ENCODE measurements at regions not wholly inside any gene's neighbourhood (a gene's known extent, or its start where the extent isn't known, plus 50 kb on each side); places are given as distances from the start of the nearest gene placed in this dataset.

- Histone ChIP-seq H3K9me3 (no peaks in the 10 kb centered on the region), H3K36me3 (no peaks in the 10 kb centered on the region), H3K27ac (no peak overlapping the region), H3K4me3 (no peak overlapping the region), H3K27me3 (no peaks in the 10 kb centered on the region), H3K4me1 (no peaks in the 10 kb centered on the region)
- intact Hi-C loops (cut with DNase I), result no loop called here
- TF ChIP-seq POLR2A (IDR thresholded peaks at IDR 0.05), result no peak
- TF ChIP-seq POLR2AphosphoS5 (IDR thresholded peaks at IDR 0.05; ENCODE audit: insufficient read depth in 1 of 2, low read depth in 1 of 2), result no peak
- TF ChIP-seq, protein P1, sequence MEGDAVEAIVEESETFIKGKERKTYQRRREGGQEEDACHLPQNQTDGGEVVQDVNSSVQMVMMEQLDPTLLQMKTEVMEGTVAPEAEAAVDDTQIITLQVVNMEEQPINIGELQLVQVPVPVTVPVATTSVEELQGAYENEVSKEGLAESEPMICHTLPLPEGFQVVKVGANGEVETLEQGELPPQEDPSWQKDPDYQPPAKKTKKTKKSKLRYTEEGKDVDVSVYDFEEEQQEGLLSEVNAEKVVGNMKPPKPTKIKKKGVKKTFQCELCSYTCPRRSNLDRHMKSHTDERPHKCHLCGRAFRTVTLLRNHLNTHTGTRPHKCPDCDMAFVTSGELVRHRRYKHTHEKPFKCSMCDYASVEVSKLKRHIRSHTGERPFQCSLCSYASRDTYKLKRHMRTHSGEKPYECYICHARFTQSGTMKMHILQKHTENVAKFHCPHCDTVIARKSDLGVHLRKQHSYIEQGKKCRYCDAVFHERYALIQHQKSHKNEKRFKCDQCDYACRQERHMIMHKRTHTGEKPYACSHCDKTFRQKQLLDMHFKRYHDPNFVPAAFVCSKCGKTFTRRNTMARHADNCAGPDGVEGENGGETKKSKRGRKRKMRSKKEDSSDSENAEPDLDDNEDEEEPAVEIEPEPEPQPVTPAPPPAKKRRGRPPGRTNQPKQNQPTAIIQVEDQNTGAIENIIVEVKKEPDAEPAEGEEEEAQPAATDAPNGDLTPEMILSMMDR (IDR thresholded peaks at IDR 0.05), result no peak
- DNase-seq (ENCODE audit: extremely low spot score in 2 of 2), result no peak
Observed at GRCh38 chr2:525021-525420, 152.2 kb downstream of the TMEM18 start.

- intact Hi-C loops (cut with DNase I), result no loop called here
- H3K4me3 ChIP-seq, result no peak overlapping the region
- H3K27ac ChIP-seq, result no peak overlapping the region
- H3K9me3 ChIP-seq, result no peaks in the 10 kb centered on the region
- H3K27me3 ChIP-seq, result no peaks in the 10 kb centered on the region
- TF ChIP-seq POLR2A (IDR thresholded peaks at IDR 0.05) (no peak), POLR2AphosphoS5 (IDR thresholded peaks at IDR 0.05; ENCODE audit: insufficient read depth in 1 of 2, low read depth in 1 of 2) (no peak)
- TF ChIP-seq, protein P1 (IDR thresholded peaks at IDR 0.05), result no peak
- DNase-seq (ENCODE audit: extremely low spot score in 2 of 2), result no peak
- no peaks in the 10 kb centered on the region for H3K4me1 ChIP-seq
- H3K36me3 ChIP-seq, result no peaks in the 10 kb centered on the region
Observed at GRCh38 chr2:524442-524841, 152.8 kb downstream of the TMEM18 start.

DNA sequence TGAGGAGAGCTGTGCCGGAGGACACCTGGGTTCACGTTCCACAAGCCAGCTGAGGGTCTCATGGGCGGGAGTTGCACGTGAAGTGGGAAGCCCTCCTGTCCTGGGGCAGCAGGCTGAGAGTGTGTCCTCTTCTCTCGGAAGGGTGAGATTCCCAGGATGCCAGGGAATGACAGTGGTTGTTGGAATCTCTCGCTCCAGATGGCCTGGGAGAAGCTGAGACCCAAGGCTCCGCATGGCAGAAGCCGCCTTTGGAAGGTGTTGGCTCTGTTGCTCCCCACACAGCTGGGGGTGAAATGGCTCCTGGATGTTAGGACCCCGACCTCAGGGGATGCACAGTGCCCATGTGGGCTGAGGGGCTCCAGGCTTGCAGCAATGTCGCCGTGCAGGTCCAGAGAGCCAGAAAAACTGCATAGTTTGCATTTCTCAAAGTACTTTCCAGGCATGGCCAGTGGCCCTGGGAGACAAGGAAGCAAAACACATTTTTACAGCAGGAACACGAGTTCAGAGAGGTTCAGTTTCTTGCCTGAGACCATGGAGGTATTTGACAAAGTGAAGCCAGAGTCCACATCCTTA is 153.4 kb downstream of the TMEM18 start:
- Histone ChIP-seq H3K4me1 (no peaks in the 10 kb centered on the region), H3K36me3 (no peaks in the 10 kb centered on the region), H3K9me3 (no peaks in the 10 kb centered on the region), H3K27me3 (no peaks in the 10 kb centered on the region), H3K4me3 (no peak overlapping the region), H3K27ac (no peak overlapping the region)
- no peak for TF ChIP-seq POLR2AphosphoS5 (IDR thresholded peaks at IDR 0.05; ENCODE audit: insufficient read depth in 1 of 2, low read depth in 1 of 2)
- no peak for TF ChIP-seq POLR2A (IDR thresholded peaks at IDR 0.05)
- TF ChIP-seq, protein P1 (IDR thresholded peaks at IDR 0.05), result no peak
- no peak for DNase-seq (ENCODE audit: extremely low spot score in 2 of 2)
- intact Hi-C loops (cut with DNase I), result no loop called here

- intact Hi-C loops (cut with DNase I), result no loop called here
- H3K27ac ChIP-seq, result no peak overlapping the region
Observed at GRCh38 chr2:522776-523175, 154.4 kb downstream of the TMEM18 start.

More at GRCh38 chr2:522776-523175, 154.4 kb downstream of the TMEM18 start:
- Histone ChIP-seq H3K4me3 (no peak overlapping the region), H3K4me1 (no peaks in the 10 kb centered on the region), H3K27me3 (no peaks in the 10 kb centered on the region), H3K9me3 (no peaks in the 10 kb centered on the region), H3K36me3 (no peaks in the 10 kb centered on the region)
- DNase-seq (ENCODE audit: extremely low spot score in 2 of 2), result peak in 1 of 2 donors; percentile 65
- TF ChIP-seq, protein P1 (IDR thresholded peaks at IDR 0.05), result no peak
- TF ChIP-seq POLR2AphosphoS5 (IDR thresholded peaks at IDR 0.05; ENCODE audit: insufficient read depth in 1 of 2, low read depth in 1 of 2) (no peak), POLR2A (IDR thresholded peaks at IDR 0.05) (no peak)

Measured in vagina (tissue), 2 donors.